Neural cell (in vitro differentiated cells): ENCODE measurements at regions not wholly inside any gene's neighbourhood (a gene's known extent, or its start where the extent isn't known, plus 50 kb on each side); places are given as distances from the start of the nearest gene placed in this dataset.

Experiments
- H2AFZ ChIP-seq: fragments of 200-600, 300-800 bp; sonication (generic), shearing (Covaris generic); 2 replicates; pipeline ENCODE4 v1.6.0; 2014; ENCODE audit warnings: low read depth, mild to moderate bottlenecking, antibody characterized with exemption, low read length, moderate library complexity
- H3F3A ChIP-seq: fragments of 200-600 bp; shearing (Covaris generic); 2 replicates; pipeline ENCODE4 v1.6.1; 2016; ENCODE audit warnings: mild to moderate bottlenecking, moderate library complexity, mixed read lengths, antibody characterized with exemption, low read length; ENCODE audit not compliant: insufficient read depth, poor library complexity, severe bottlenecking
- H3K27ac ChIP-seq: fragments of 200-600, 300-800 bp; sonication (generic), shearing (Covaris generic); 2 replicates; pipeline ENCODE4 v1.5.1; 2014; ENCODE audit warnings: mild to moderate bottlenecking, low read length, moderate library complexity
- H3K27me3 ChIP-seq: fragments of 300-800, 200-600 bp; sonication (generic), shearing (Covaris generic); 2 replicates; pipeline ENCODE4 v1.6.0; 2014; ENCODE audit warnings: mild to moderate bottlenecking, low read depth, low read length, moderate library complexity; ENCODE audit not compliant: insufficient read depth
- H3K36me3 ChIP-seq: fragments of 300-800, 200-600 bp; sonication (generic), shearing (Covaris generic); 2 replicates; pipeline ENCODE4 v1.5.1; 2014; ENCODE audit warnings: mild to moderate bottlenecking, antibody characterized with exemption, low read length, moderate library complexity; ENCODE audit not compliant: insufficient read depth
- H3K4me2 ChIP-seq: fragments of 300-800, 200-600 bp; sonication (generic), shearing (Covaris generic); 2 replicates; pipeline ENCODE4 v1.6.0; 2014; ENCODE audit warnings: mild to moderate bottlenecking, low read length
- H3K4me3 ChIP-seq: fragments of 300-800, 200-600 bp; sonication (generic), shearing (Covaris generic); 2 replicates; pipeline ENCODE4 v1.5.1; 2014; ENCODE audit warnings: mild to moderate bottlenecking, low read length, moderate library complexity
- H3K79me2 ChIP-seq: fragments of 200-600 bp; shearing (Covaris generic); replicated peaks from 2 replicates; pipeline ENCODE4 v1.6.0; 2014; ENCODE audit warnings: mild to moderate bottlenecking, low read length, moderate library complexity; ENCODE audit not compliant: insufficient read depth
- H3K9ac ChIP-seq: fragments of 300-800, 200-600 bp; sonication (generic), shearing (Covaris generic); 2 replicates; pipeline ENCODE4 v1.6.1; 2016; ENCODE audit warnings: mild to moderate bottlenecking, low read length, mixed read lengths
- H3K9me2 ChIP-seq: fragments of 200-600 bp; shearing (Covaris generic); 2 replicates; pipeline ENCODE4 v1.6.1; 2016; ENCODE audit warnings: mild to moderate bottlenecking, low read length, mixed read lengths; ENCODE audit not compliant: insufficient read depth
- H3K9me3 ChIP-seq: fragments of 200-600, 300-800 bp; sonication (generic), shearing (Covaris generic); 2 replicates; pipeline ENCODE4 v1.6.1; 2016; ENCODE audit warnings: mild to moderate bottlenecking, mixed run types, low read length, moderate library complexity, mixed read lengths
- H4K20me1 ChIP-seq: fragments of 200-600 bp; shearing (Covaris generic); 2 replicates; pipeline ENCODE4 v1.6.1; 2016; ENCODE audit warnings: mild to moderate bottlenecking, mixed run types; ENCODE audit not compliant: insufficient read depth
- CTCF ChIP-seq: fragments of 450-650 bp; IDR thresholded peaks from 2 replicates; pipeline ENCODE4 v1.5.1; 2014; ENCODE audit warnings: antibody characterized with exemption, mild to moderate bottlenecking, moderate library complexity; ENCODE audit not compliant: poor library complexity, severe bottlenecking
- EP300 ChIP-seq: fragments of 450-650 bp; conservative IDR thresholded peaks from 2 replicates; pipeline ENCODE4 v1.6.1; 2014; ENCODE audit warnings: antibody characterized with exemption, mild to moderate bottlenecking, moderate library complexity; ENCODE audit not compliant: poor library complexity, severe bottlenecking
- EZH2 ChIP-seq: fragments of 200-600, 300-800 bp; shearing (Covaris generic), sonication (generic); IDR thresholded peaks from 2 replicates; pipeline ENCODE4 v1.6.1; 2014; ENCODE audit warnings: antibody characterized with exemption, low read length, borderline replicate concordance, mild to moderate bottlenecking; ENCODE audit not compliant: insufficient read depth, poor library complexity, severe bottlenecking
- MXI1 ChIP-seq: fragments of 450-650 bp; conservative IDR thresholded peaks from 2 replicates; pipeline ENCODE4 v1.6.1; 2014; ENCODE audit warnings: antibody characterized with exemption, mild to moderate bottlenecking; ENCODE audit not compliant: poor library complexity, severe bottlenecking
- POLR2AphosphoS5 ChIP-seq: IDR thresholded peaks from 2 replicates; pipeline ENCODE4 v1.6.1; 2012
- RAD21 ChIP-seq: fragments of 450-650 bp; conservative IDR thresholded peaks from 2 replicates; pipeline ENCODE4 v1.6.1; 2014; ENCODE audit warnings: antibody characterized with exemption, mild to moderate bottlenecking, moderate library complexity
- REST ChIP-seq: IDR thresholded peaks from 2 replicates; pipeline ENCODE4 v1.6.1; 2012; ENCODE audit warnings: borderline replicate concordance
- SMC3 ChIP-seq: fragments of 450-650 bp; conservative IDR thresholded peaks from 2 replicates; pipeline ENCODE4 v1.6.1; 2014; ENCODE audit warnings: antibody characterized with exemption, mild to moderate bottlenecking, moderate library complexity; ENCODE audit not compliant: poor library complexity
- TAF1 ChIP-seq: IDR thresholded peaks from 2 replicates; pipeline ENCODE4 v1.6.1; 2012; ENCODE audit warnings: low read depth

- H3K9ac ChIP-seq, result no peak overlapping the region
- H3K9me2 ChIP-seq, result no peaks in the 10 kb centered on the region
- no peaks in the 10 kb centered on the region for H3K27me3 ChIP-seq
- H3K36me3 ChIP-seq, result no peaks in the 10 kb centered on the region
- no peak overlapping the region for H2AFZ ChIP-seq
- H3F3A ChIP-seq, result no peaks in the 10 kb centered on the region
- no peak for TF ChIP-seq EP300
- TF ChIP-seq EZH2, result no peak
- no peak for TF ChIP-seq REST
- TF ChIP-seq TAF1, result no peak
- no peak for TF ChIP-seq RAD21
- TF ChIP-seq MXI1, result no peak
- TF ChIP-seq POLR2AphosphoS5, result no peak
- TF ChIP-seq CTCF, result no peak
- no peak for TF ChIP-seq SMC3
- H3K4me2 ChIP-seq, result no peak overlapping the region
- H3K79me2 ChIP-seq, result no peaks in the 10 kb centered on the region
- H4K20me1 ChIP-seq, result no peaks in the 10 kb centered on the region
- no peaks in the 10 kb centered on the region for H3K9me3 ChIP-seq
- no peak overlapping the region for H3K27ac ChIP-seq
- H3K4me3 ChIP-seq, result no peak overlapping the region
These were observed 56.9 kb downstream of the PRR15 start for GRCh38 chr7:29620556-29620930.

GRCh38 chr7:29622335-29623265 is 59.0 kb downstream of the PRR15 start:
- Histone ChIP-seq H4K20me1 (no peaks in the 10 kb centered on the region), H3K9me3 (no peaks in the 10 kb centered on the region), H3K4me2 (peak overlapping the region; percentile 37), H3K27ac (peak overlapping the region; percentile 44), H3F3A (peaks cover 7% of the 10 kb centered on the region), H3K9ac (no peak overlapping the region), H3K9me2 (no peaks in the 10 kb centered on the region), H3K4me3 (no peak overlapping the region), H3K36me3 (no peaks in the 10 kb centered on the region), H3K79me2 (no peaks in the 10 kb centered on the region), H2AFZ (no peak overlapping the region), H3K27me3 (no peaks in the 10 kb centered on the region)
- TF ChIP-seq REST (peak; percentile 37), RAD21 (no peak), POLR2AphosphoS5 (peak; percentile 35), CTCF (no peak), EP300 (peak; percentile 53), MXI1 (no peak), TAF1 (no peak), SMC3 (no peak)
